ENCODE measurements at regions not wholly inside any gene's neighbourhood (a gene's known extent, or its start where the extent isn't known, plus 50 kb on each side); places are given as distances from the start of the nearest gene placed in this dataset.

DNA sequence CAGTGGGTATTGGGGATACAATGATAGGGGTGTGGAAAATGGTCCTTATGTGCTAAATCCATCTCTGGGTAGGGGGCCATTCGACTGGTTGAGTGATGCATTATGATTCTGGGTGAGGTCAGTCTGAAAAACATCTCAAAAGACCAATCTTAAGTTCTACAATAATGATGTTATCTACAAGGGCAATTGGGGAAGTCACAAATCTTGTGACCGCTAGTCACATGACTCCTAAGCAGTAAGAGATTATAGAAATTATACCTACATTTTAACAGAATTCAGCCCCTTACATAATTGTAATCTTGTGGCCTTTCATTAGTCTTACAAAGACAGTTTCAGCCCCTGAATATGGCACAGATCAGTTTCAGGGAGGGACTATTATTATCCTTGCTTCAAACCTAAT, 224.7 kb downstream of the PIK3R1 start:
- TF ChIP-seq, protein P1, sequence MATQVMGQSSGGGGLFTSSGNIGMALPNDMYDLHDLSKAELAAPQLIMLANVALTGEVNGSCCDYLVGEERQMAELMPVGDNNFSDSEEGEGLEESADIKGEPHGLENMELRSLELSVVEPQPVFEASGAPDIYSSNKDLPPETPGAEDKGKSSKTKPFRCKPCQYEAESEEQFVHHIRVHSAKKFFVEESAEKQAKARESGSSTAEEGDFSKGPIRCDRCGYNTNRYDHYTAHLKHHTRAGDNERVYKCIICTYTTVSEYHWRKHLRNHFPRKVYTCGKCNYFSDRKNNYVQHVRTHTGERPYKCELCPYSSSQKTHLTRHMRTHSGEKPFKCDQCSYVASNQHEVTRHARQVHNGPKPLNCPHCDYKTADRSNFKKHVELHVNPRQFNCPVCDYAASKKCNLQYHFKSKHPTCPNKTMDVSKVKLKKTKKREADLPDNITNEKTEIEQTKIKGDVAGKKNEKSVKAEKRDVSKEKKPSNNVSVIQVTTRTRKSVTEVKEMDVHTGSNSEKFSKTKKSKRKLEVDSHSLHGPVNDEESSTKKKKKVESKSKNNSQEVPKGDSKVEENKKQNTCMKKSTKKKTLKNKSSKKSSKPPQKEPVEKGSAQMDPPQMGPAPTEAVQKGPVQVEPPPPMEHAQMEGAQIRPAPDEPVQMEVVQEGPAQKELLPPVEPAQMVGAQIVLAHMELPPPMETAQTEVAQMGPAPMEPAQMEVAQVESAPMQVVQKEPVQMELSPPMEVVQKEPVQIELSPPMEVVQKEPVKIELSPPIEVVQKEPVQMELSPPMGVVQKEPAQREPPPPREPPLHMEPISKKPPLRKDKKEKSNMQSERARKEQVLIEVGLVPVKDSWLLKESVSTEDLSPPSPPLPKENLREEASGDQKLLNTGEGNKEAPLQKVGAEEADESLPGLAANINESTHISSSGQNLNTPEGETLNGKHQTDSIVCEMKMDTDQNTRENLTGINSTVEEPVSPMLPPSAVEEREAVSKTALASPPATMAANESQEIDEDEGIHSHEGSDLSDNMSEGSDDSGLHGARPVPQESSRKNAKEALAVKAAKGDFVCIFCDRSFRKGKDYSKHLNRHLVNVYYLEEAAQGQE (IDR thresholded peaks at IDR 0.05; ENCODE audit: insufficient read depth in 1 of 2, low read depth in 2 of 2, low read length in 2 of 2), result no peak
- TF ChIP-seq TAF1 (IDR thresholded peaks at IDR 0.05; ENCODE audit: borderline replicate concordance, insufficient read depth, low read length), result no peak
- no peak for TF ChIP-seq FOXP2 (optimal IDR thresholded peaks at IDR 0.05; ENCODE audit: borderline replicate concordance, extremely low read depth, extremely low read length, insufficient read depth)
- no peak for TF ChIP-seq SIN3A (IDR thresholded peaks at IDR 0.05; ENCODE audit: borderline replicate concordance, insufficient read depth, low read length)
- TF ChIP-seq POLR2AphosphoS5 (IDR thresholded peaks at IDR 0.05; ENCODE audit: low read depth, low read length), result no peak

GRCh38 chr5:68440651-68441050, 225.1 kb downstream of the PIK3R1 start:
- TF ChIP-seq SIN3A (IDR thresholded peaks at IDR 0.05; ENCODE audit: borderline replicate concordance, insufficient read depth, low read length) (no peak), POLR2AphosphoS5 (IDR thresholded peaks at IDR 0.05; ENCODE audit: low read depth, low read length) (no peak)

DNA sequence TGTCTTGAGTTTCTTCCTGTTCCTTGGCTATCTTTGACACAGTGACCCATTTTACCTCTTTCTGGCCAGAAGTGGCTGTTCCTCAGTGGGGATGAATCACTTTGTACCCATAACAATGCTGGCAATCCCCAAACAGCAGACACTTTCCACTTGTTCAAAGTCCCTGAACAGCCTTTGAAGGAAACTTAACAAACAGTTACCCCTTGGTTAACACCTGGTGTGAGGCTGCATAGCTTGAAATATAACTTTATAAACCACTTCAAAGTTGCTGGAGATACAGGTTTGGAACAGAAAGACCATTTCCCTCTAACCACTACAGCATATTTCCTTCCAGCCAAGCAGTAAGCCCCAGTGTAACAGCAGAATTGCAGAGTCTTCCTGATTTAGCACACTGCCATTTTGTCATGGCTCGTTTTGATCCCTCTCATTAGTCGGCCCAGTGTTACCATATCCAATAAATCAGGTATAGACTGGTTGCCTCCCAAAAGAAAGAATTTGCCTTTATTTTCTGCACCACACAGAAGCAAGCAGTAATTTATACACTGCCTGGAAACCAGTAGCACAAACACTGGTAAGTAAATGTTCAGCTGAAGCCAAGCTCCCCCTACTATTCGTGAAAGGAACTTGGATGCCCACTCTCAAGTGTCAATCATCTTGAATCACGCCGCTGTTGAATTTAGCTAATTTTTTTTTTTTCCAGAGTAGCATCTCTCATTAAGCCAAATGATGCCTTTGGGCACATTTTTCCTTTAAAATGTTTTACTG, 225.9 kb downstream of the PIK3R1 start:
- TF ChIP-seq, protein P1 (IDR thresholded peaks at IDR 0.05; ENCODE audit: insufficient read depth in 1 of 2, low read depth in 2 of 2, low read length in 2 of 2), result no peak
- no peak for TF ChIP-seq POLR2AphosphoS5 (IDR thresholded peaks at IDR 0.05; ENCODE audit: low read depth, low read length)
- no peak for TF ChIP-seq TAF1 (IDR thresholded peaks at IDR 0.05; ENCODE audit: borderline replicate concordance, insufficient read depth, low read length)
- no peak for TF ChIP-seq SIN3A (IDR thresholded peaks at IDR 0.05; ENCODE audit: borderline replicate concordance, insufficient read depth, low read length)
- no peak for TF ChIP-seq FOXP2 (optimal IDR thresholded peaks at IDR 0.05; ENCODE audit: borderline replicate concordance, extremely low read depth, extremely low read length, insufficient read depth)

DNA sequence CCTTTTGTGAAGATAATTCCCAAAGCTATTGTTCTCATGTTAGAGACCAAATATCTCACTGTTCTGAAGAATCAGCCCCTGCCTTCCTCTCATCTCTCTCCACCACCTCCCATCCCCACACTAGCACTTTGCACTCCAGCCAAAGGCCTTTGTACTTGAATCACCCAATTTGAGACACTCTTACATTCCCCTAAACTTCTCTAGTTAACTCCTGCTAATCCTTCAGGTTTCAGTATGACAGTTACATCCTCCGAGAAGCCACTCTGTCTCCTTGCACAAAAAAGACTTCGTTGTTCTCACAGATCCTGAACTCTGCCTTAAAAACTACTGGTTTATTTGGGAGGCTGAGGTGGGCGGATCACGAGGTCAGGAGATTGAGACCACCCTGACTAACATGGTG, 227.5 kb downstream of the PIK3R1 start:
- TF ChIP-seq, protein P1 (IDR thresholded peaks at IDR 0.05; ENCODE audit: insufficient read depth in 1 of 2, low read depth in 2 of 2, low read length in 2 of 2), result no peak
- TF ChIP-seq FOXP2 (optimal IDR thresholded peaks at IDR 0.05; ENCODE audit: borderline replicate concordance, extremely low read depth, extremely low read length, insufficient read depth), result no peak
- no peak for TF ChIP-seq TAF1 (IDR thresholded peaks at IDR 0.05; ENCODE audit: borderline replicate concordance, insufficient read depth, low read length)
- TF ChIP-seq SIN3A (IDR thresholded peaks at IDR 0.05; ENCODE audit: borderline replicate concordance, insufficient read depth, low read length), result no peak
- TF ChIP-seq POLR2AphosphoS5 (IDR thresholded peaks at IDR 0.05; ENCODE audit: low read depth, low read length), result no peak

DNA sequence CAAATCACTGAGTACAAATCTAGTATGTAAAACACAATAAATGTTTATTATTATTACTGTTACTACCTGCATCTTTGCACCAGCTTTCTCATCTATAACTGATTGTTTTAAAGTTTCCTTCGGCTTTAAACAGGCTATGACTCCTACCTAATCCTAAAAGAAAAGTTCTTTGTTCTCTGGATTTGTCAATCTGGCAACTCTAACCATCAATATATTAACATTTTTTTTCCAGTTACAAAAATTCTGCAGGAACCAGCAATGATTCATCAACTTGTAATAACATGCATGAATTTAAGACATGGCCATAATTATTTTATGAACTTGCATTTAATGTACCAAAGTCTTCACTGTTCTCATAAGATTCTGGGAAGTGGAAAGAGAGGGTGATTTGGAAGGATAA, 228.5 kb downstream of the PIK3R1 start:
- TF ChIP-seq SIN3A (IDR thresholded peaks at IDR 0.05; ENCODE audit: borderline replicate concordance, insufficient read depth, low read length), result no peak
- TF ChIP-seq, protein P1 (IDR thresholded peaks at IDR 0.05; ENCODE audit: insufficient read depth in 1 of 2, low read depth in 2 of 2, low read length in 2 of 2), result no peak
- no peak for TF ChIP-seq POLR2AphosphoS5 (IDR thresholded peaks at IDR 0.05; ENCODE audit: low read depth, low read length)
- TF ChIP-seq TAF1 (IDR thresholded peaks at IDR 0.05; ENCODE audit: borderline replicate concordance, insufficient read depth, low read length), result no peak
- TF ChIP-seq FOXP2 (optimal IDR thresholded peaks at IDR 0.05; ENCODE audit: borderline replicate concordance, extremely low read depth, extremely low read length, insufficient read depth), result no peak

Data from PFSK-1 (cell line).